HepG2 (cell line): ENCODE measurements at regions not wholly inside any gene's neighbourhood (a gene's known extent, or its start where the extent isn't known, plus 50 kb on each side); places are given as distances from the start of the nearest gene placed in this dataset.

Source experiments
- ARID5B ChIP-seq: IDR thresholded peaks from 2 replicates; pipeline ENCODE4 v1.4.0; 2020; ENCODE audit warnings: mild to moderate bottlenecking, missing genetic modification reagents
- CCDC6 ChIP-seq: sonication (generic); formaldehyde crosslinking; IDR thresholded peaks from 2 replicates; pipeline ENCODE4 v1.8.1; 2022; ENCODE audit warnings: mild to moderate bottlenecking, missing genetic modification reagents, moderate library complexity
- E2F1 ChIP-seq: sonication (generic); formaldehyde crosslinking; IDR thresholded peaks from 2 replicates; pipeline ENCODE4 v1.5.0; 2020; ENCODE audit warnings: missing genetic modification reagents
- FOXA3 ChIP-seq: IDR thresholded peaks from 2 replicates; pipeline ENCODE4 v1.6.1; 2016; ENCODE audit warnings: missing genetic modification reagents, missing compliant biosample characterization
- GMEB2 ChIP-seq: IDR thresholded peaks from 2 replicates; pipeline ENCODE4 v1.6.1; 2016; ENCODE audit warnings: missing biosample characterization, missing genetic modification reagents, low read depth
- IKZF5 ChIP-seq: IDR thresholded peaks from 2 replicates; pipeline ENCODE4 v1.6.1; 2018; ENCODE audit warnings: missing genetic modification reagents, mild to moderate bottlenecking, missing compliant biosample characterization
- MXI1 ChIP-seq: IDR thresholded peaks from 3 replicates; pipeline ENCODE4 v1.6.1; 2012; ENCODE audit warnings: low read depth, low read length, inconsistent platforms, borderline replicate concordance
- MYC ChIP-seq: sonication (generic); formaldehyde crosslinking; IDR thresholded peaks from 2 replicates; pipeline ENCODE4 v1.9.0; 2021; ENCODE audit warnings: missing genetic modification reagents, borderline replicate concordance
- NFE2 ChIP-seq: sonication (generic); formaldehyde crosslinking; IDR thresholded peaks from 2 replicates; pipeline ENCODE4 v1.4.0; 2020; ENCODE audit warnings: missing genetic modification reagents
- PATZ1 ChIP-seq: sonication (generic); formaldehyde crosslinking; IDR thresholded peaks from 2 replicates; pipeline ENCODE4 v1.4.0; 2020; ENCODE audit warnings: missing genetic modification reagents
- POGZ ChIP-seq: sonication (generic); formaldehyde crosslinking; IDR thresholded peaks from 2 replicates; pipeline ENCODE4 v1.4.0; 2020; ENCODE audit warnings: mild to moderate bottlenecking, missing genetic modification reagents
- REL ChIP-seq: sonication (generic); formaldehyde crosslinking; conservative IDR thresholded peaks from 2 replicates; pipeline ENCODE4 v1.8.0; 2022; ENCODE audit warnings: mild to moderate bottlenecking, missing genetic modification reagents, moderate library complexity
- U2AF1 ChIP-seq: fragments of 200-400 bp; formaldehyde crosslinking; optimal IDR thresholded peaks from 2 replicates; pipeline ENCODE3; 2017; ENCODE audit warnings: mild to moderate bottlenecking, low read depth, low read length
- ZFX ChIP-seq: sonication (generic); formaldehyde crosslinking; IDR thresholded peaks from 2 replicates; pipeline ENCODE4 v1.4.0; 2020; ENCODE audit warnings: mild to moderate bottlenecking, low read depth, missing genetic modification reagents, moderate library complexity
- ZNF432 ChIP-seq: sonication (generic); formaldehyde crosslinking; IDR thresholded peaks from 2 replicates; pipeline ENCODE4 v1.5.0; 2020; ENCODE audit warnings: missing genetic modification reagents, mild to moderate bottlenecking, borderline replicate concordance
- ZNF724P ChIP-seq: sonication (generic); formaldehyde crosslinking; IDR thresholded peaks from 2 replicates; pipeline ENCODE4 v1.8.0; 2022; ENCODE audit warnings: missing genetic modification reagents, borderline replicate concordance
- ZSCAN21 ChIP-seq: sonication (generic); formaldehyde crosslinking; IDR thresholded peaks from 2 replicates; pipeline ENCODE4 v1.8.0; 2022; ENCODE audit warnings: mild to moderate bottlenecking, missing genetic modification reagents, moderate library complexity, borderline replicate concordance

- peak; percentile 63 for TF ChIP-seq ARID5B (CRISPR knock-in tag)
- no peak for TF ChIP-seq U2AF1
- TF ChIP-seq ZFX (CRISPR knock-in tag): no peak
- no peak for TF ChIP-seq ZSCAN21 (CRISPR knock-in tag)
- TF ChIP-seq GMEB2: no peak
- TF ChIP-seq FOXA3 (CRISPR knock-in tag): 0 out of 2 replicates have a peak, but pooled peaks have one; percentile 13
- TF ChIP-seq ZNF432 (CRISPR knock-in tag): no peak
- no peak for TF ChIP-seq REL (CRISPR knock-in tag)
- TF ChIP-seq CCDC6 (CRISPR knock-in tag): no peak
- peak; percentile 63; the same call in 1 of the 2 replicates for TF ChIP-seq POGZ (CRISPR knock-in tag)
- no peak for TF ChIP-seq MYC (CRISPR knock-in tag)
- 0 out of 2 replicates have a peak, but pooled peaks have one; percentile 28 for TF ChIP-seq IKZF5 (CRISPR knock-in tag)
- TF ChIP-seq MXI1: no peak
- TF ChIP-seq PATZ1: no peak
- no peak for TF ChIP-seq ZNF724P (CRISPR knock-in tag)
- no peak for TF ChIP-seq NFE2
- no peak for TF ChIP-seq E2F1 (CRISPR knock-in tag)
Measured at GRCh38 chr1:113018911-113019310, 54.1 kb upstream of the LRIG2 start (continued).
